GM18951 (cell line): ENCODE measurements at regions not wholly inside any gene's neighbourhood (a gene's known extent, or its start where the extent isn't known, plus 50 kb on each side); places are given as distances from the start of the nearest gene placed in this dataset.
"Not testable (repeated sequence)": the region's sequence is repeated elsewhere in the genome, so short reads cannot be mapped to it uniquely, and the experiment has no call there.

Experiments used
- POLR2A ChIP-seq: IDR thresholded peaks from 4 replicates; pipeline ENCODE4 v1.6.1; 2011; ENCODE audit warnings: mild to moderate bottlenecking; ENCODE audit not compliant: insufficient read length, insufficient read depth; ENCODE audit errors: extremely low read depth
- in situ Hi-C: fragments of 300-500 bp; cut with MboI; formaldehyde crosslinking; loops from one replicate; pipeline ENCODE4 v1.12.0; 2022; ENCODE audit warnings: low sequenced_read_pairs, mixed read lengths, inconsistent platforms; ENCODE audit not compliant: unreplicated experiment

GRCh38 chr12:90710711-90711110 is 244.3 kb downstream of the CCER1 start:
- no peak for TF ChIP-seq POLR2A
- in situ Hi-C loops = no loop called here

GRCh38 chr12:90706036-90706435 is 248.9 kb downstream of the CCER1 start:
- in situ Hi-C loops = no loop called here
- no peak for TF ChIP-seq POLR2A

GRCh38 chr12:90695415-90695814 is 259.6 kb downstream of the CCER1 start:
- no peak for TF ChIP-seq POLR2A
- in situ Hi-C loops = no loop called here

- in situ Hi-C loops = no loop called here
- TF ChIP-seq POLR2A = no peak
Observed at GRCh38 chr12:90690120-90690519, 264.9 kb downstream of the CCER1 start.

GRCh38 chr12:90687682-90688081 is 267.3 kb downstream of the CCER1 start:
- in situ Hi-C loops = not testable (repeated sequence)

GRCh38 chr12:90683871-90684270 is 271.1 kb downstream of the CCER1 start:
- in situ Hi-C loops = no loop called here

GRCh38 chr12:90682398-90682797 is 272.6 kb downstream of the CCER1 start:
- in situ Hi-C loops = no loop called here

More at GRCh38 chr12:90683871-90684270, 271.1 kb downstream of the CCER1 start:
- no peak for TF ChIP-seq POLR2A

GRCh38 chr12:90679674-90680073 is 275.3 kb downstream of the CCER1 start:
- in situ Hi-C loops = no loop called here
- no peak for TF ChIP-seq POLR2A

More at GRCh38 chr12:90682398-90682797, 272.6 kb downstream of the CCER1 start:
- no peak for TF ChIP-seq POLR2A

GRCh38 chr12:90677552-90677951 is 277.4 kb downstream of the CCER1 start:
- no peak for TF ChIP-seq POLR2A
- in situ Hi-C loops = no loop called here

- TF ChIP-seq POLR2A = no peak
- in situ Hi-C loops = no loop called here
Observed at GRCh38 chr12:90677055-90677454, 277.9 kb downstream of the CCER1 start.

GRCh38 chr12:90675106-90675505 is 279.9 kb downstream of the CCER1 start:
- in situ Hi-C loops = no loop called here
- no peak for TF ChIP-seq POLR2A

GRCh38 chr12:90672081-90672480 is 282.9 kb downstream of the CCER1 start:
- no peak for TF ChIP-seq POLR2A
- in situ Hi-C loops = no loop called here

GRCh38 chr12:90663949-90664348 is 291.0 kb downstream of the CCER1 start:
- in situ Hi-C loops = not testable (repeated sequence)

GRCh38 chr12:90659060-90659459 is 295.9 kb downstream of the CCER1 start:
- TF ChIP-seq POLR2A = no peak
- in situ Hi-C loops = no loop called here

GRCh38 chr12:90653040-90653439 is 301.9 kb downstream of the CCER1 start:
- no peak for TF ChIP-seq POLR2A
- in situ Hi-C loops = no loop called here

- no peak for TF ChIP-seq POLR2A
- in situ Hi-C loops = no loop called here
Observed at GRCh38 chr12:90652280-90652679, 302.7 kb downstream of the CCER1 start.

- in situ Hi-C loops = no loop called here
- no peak for TF ChIP-seq POLR2A
Observed at GRCh38 chr12:90645181-90645580, 309.8 kb downstream of the CCER1 start.
